HG03108 (cell line): ENCODE measurements at regions not wholly inside any gene's neighbourhood (a gene's known extent, or its start where the extent isn't known, plus 50 kb on each side); places are given as distances from the start of the nearest gene placed in this dataset.

ENCODE experiments used
- ATAC-seq: cut with Tn5 transposase; IDR thresholded peaks from one replicate; pipeline ENCODE4 v1.9.1; 2021; ENCODE audit warnings: moderate library complexity; ENCODE audit not compliant: unreplicated experiment

DNA sequence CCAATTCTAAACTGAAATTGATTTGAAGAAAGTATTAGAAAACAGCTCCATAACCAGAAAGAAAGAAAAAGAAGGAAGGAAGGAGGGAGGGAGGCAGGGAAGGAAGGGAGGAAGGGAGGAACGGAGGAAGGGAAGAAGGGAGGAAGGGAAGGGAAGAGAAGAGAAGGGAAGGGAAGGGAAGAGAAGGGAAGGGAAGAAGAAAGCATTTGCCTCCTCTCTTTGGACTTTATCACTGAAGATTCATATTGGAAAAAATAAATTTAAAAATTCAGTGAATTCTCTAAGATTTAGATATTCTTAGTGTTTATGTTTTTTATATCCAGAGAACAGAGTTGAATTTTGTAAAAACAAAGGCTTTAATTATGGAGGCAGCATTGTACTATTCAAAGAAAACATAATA lies 68.5 kb upstream of the NXT1 start:
- ATAC-seq: no peak

DNA sequence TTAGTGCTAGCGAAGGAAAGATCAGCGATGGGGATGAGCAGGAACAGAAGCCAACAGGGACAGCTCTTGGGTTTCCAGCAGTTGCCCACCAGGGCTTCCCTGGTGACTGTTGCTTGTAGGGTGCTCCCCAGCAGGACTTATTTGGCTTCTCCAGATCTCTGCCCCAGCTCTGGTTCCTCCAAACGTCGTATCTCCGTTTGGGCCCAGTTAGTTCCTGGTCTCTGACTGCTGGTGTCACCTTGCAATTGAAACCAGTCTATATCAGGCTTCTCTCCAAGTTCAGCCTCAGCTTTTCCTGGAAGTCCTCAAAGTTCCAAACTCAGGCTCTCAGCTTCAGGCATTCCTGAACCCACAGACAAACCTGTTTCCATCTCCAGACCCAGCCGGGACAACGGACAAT lies 70.8 kb upstream of the NXT1 start:
- no peak for ATAC-seq

DNA sequence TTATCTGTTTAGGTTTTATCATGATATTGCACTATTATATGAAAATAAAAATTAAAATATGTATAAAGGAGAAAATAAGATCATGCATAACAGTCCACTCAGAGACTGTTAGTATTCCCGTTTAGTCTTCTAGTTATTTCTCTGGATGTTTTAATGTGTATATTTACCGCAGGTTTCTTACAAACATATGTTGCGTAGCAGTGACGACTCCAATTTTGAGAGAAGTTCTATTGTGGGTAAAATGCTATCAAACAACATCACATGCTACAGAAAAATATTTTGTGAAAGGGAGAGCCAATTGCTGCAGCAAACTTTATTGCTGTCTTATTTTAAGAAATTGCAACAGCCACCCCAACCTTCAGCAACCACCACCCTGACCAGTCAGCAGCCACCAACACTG lies 72.4 kb upstream of the NXT1 start:
- ATAC-seq: no peak

DNA sequence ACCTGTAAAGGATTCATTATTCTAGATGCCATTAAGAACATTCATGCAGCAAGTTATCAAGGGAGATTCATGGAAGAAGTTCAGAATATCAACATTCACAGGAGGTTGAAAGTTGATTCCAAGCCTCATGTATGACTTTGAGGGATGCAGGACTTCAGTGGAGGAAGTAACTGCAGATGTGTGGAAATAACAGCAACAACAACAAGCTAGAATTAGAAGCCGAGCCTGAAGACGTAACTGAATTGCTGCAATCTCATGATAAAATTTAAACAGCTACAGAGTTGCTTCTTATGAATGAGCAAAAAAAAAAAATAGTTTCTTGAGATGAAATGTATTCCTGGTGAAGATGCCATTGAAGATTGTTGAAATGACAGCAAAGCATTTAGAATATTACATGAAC lies 73.3 kb upstream of the NXT1 start:
- ATAC-seq: no peak

DNA sequence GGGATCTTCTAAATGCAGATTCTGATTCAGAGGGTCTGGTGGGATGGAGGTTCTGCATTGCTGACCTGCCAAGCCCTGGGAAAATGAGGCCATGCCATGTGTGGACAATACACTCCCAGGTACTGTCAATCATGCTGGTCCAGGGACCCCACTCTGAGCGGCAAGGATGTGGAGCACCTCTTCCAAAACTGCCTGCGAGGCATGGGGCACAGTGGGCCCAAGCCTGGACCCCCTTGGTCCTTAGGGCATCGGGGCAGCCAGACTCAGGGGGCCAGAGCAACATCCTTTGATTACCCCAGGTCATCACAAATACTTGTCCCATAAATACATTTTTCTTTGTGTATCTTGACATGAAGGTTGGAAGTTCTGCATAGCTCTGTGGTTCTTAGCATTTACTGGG lies 76.8 kb upstream of the NXT1 start:
- no peak for ATAC-seq

DNA sequence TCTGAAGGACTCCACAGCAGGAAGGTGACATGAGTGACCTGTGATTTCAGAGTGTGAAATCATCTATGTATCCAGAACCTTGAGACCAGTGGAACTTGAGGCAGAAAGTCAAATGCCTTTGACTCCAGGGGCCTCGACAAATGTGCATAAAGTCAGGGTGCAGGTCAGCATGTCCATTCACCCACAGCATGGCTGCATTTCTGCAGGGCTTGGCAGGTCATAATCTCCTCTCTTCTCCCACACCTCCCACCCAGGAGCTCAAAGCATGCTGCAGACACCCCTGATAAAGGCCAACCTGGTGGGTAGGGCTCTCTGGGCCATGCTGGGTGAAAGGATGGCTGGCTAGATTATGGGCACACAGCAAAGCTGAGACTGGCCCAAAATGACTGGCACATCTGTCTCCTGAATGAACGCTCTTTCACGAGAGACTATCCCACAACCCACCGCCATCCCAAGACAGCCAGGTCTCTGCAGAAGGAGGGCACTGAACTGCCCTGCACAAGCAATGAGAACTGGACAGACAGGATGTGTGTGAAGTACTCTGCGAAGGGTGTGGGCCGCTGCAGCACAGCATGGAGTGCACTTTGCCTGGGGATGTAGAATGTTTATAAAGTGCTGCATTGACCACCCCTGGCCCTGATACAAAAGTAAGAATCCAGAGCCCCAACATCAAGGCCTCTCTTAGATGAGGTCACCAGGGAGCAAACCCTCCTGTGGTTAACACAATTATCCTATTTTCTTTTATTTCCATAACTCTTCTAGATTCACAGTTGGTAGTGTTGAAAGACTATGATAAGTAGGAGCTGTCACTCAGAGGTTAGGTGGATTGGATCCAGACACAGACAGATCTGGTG lies 78.2 kb upstream of the NXT1 start:
- no peak for ATAC-seq

DNA sequence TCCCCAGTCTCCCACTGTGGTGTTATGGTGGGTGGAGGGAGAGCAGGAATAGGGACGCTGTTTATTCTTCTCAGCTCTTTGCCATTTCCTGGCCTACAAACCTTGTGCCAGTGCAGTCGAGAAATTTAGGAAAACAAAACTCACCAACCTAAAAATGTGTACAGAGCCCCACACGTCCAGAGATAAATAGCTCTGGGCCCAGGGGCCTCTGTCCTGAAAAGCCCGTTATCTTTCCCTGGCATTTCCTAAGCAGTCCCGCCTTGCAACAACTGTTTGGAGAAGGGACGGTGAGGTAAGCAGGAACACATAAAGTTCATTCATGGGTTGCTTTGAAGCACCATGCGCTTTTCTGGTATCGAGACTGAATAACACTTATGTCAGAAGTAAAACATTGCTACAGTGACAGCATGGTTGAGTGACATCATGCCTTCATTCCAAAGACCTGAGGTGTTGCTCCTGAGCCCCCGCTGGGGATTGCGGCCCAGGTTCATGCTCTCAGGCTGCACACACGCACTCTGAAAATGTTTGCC lies 80.1 kb upstream of the NXT1 start:
- no peak for ATAC-seq

DNA sequence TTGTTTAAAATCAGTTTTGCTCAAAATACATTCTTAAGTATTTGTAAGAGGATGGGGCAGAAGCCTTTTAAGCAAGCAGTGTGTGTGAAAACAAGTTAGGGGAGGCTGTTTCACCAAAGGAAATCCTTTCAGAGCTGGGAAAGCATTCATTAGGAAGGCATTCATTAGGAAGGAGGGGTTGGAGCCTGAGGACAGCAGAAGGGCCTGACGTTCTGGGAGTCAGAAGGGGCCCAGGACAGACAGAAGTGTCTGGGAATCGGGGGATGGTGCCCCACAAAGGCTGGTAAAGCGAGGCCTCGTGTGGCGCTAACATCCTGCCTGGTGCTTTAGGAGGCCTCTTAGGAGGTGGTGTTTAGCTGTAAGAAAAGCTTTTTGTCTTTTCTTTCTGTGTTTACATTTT lies 80.6 kb upstream of the NXT1 start:
- ATAC-seq: no peak

DNA sequence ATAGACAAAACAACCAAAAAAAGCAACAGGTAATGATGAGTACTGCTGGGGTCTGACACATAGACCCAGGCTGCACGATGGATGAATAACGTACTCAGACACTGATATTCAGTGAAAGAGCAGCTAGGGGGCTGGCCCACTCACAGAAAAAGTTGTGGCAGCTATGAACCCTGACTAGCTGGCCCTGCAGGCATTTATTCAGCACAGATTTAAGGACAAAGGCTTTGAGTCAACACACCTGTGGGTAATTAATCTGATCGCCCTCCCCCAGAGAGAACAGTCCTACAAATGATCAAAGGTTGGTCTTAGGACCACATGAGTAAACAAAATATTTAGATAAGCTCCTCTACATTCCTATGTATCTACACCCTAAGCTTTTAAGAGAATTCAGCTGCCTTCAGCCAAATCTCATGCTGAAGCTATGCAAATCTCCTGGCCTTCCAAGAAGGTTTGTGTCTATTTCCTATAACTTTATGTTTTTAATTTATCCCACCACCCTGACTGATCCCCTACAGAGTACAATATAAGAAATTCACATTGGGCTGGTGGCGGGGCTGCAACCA lies 81.7 kb upstream of the NXT1 start:
- no peak for ATAC-seq

DNA sequence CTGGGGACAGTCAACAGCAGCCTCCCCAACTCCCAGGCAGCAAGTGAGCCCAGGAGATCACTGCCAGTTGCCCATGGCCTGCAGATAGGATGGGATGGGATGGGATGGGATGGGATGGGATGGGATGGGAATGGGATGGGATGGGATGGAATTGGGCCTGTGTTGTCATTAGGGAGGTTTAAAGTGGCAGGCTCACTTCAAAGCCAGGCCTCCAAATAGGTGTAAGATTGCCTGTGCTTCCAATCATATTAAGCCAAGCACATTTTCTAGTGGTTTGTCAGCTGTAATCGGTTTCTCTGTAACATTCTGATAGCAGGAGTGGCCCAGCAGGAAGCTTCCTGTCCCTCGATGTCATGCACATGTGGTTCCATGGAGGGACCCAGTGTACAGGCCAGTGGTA lies 82.7 kb upstream of the NXT1 start:
- no peak for ATAC-seq

DNA sequence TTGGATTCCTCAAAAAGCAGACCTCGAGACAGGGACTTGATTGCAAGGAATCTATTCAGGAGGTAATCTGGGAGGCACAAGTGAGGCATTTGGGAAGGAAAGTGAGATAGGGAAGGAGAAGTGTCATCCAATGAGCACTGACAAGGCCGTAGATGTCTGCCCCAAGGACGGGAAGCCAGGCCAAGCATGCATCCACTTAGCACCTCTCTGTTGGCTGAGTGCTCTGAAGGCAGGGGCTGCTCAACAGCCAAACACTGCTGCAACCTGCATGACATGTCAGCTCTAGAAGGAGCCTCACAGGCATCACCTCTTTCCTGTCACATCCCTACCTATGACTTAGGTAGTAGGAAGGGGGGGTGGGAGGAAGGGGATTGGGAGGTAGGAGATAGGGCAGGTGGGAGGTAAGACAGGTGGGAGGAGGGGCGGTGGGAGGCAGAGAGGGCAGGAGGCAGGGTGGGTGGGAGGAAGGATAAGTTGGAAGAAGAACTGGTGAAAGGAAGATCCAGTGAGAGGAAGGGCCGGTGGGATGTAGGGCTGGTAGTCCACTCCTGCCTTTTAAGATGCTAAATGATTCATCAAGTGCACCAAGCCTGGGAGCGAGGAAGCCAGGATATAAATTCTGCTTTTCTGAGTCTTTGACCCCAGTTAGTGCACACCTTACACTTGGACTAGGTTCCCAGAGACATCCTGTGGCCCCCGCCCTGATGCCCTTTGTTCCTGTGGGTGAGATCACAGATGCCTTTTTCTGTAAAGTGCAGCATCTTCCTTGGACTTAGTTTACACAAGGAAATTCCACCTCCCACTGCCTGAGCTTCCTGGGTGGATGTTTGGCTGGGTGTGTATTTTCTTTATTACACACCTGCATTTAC lies 83.8 kb upstream of the NXT1 start:
- ATAC-seq: no peak

DNA sequence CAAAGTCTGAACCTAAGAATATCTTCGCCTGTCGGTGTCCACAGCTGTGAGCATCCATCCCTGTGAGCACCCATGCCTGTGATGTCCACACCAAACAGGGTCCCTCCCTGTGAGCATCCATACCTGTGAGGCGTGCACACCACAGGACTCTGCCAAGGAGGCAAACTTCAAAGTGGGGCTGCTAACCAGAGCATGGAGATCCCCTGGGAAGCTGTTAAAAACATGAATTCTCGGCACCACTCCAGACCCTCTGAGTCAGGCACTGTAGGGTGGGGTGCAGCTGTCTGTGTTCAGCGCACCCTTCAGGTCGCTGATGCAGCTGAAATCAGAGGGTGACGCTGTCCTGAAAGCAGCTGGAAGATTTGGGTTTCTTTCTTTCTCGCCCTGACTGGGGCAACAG lies 85.4 kb upstream of the NXT1 start:
- ATAC-seq: no peak

DNA sequence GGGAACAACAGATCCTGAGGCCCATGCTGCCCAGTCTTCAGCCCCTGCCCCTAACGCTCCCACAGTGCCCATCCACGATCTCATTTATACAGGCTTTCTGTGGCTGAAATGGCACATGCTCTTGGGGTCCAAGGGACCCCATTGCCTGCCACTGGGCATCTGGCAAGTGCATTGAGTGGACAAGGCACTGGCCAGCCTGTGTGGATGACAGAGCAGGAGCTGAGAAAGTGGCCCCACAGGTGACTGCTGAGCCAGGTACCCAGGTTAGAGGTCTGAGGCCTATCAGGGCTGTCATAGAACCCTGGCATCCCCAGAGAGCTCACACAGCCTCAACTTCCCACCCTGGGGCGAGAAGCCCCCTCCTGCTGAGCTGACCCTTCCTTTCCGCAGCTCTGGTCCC lies 86.0 kb upstream of the NXT1 start:
- ATAC-seq: no peak

DNA sequence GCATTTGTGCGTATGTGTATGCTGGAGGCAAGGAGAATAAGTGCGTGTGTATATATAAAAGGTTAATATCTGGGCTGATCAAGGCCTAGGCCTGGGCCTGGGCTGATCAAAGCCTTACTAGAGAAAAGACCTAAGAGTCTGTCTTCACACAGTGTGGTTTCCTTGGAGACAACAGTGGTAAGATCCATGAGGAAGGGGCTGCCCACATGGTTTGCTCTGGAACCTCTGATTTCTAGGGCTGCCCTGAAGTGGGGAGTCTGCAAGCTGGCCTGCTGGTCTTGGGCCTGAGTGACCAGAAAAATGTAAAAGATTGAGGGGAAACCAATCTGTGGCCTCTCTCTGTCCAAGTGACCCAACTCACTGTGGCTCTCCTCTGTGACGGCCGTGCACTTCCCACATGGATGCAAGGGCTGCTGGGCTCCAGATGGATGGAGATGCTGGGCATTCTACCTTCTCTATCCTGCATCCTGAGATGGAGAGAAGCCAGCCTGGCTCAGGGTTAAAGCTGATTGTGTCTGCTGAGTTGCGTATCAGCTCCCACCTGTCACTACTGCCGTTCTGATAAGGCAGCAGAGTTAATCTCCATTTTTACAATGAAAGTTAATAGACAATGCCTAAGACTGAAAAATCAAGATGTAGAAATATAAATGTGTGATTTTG lies 90.3 kb upstream of the NXT1 start:
- ATAC-seq: no peak

DNA sequence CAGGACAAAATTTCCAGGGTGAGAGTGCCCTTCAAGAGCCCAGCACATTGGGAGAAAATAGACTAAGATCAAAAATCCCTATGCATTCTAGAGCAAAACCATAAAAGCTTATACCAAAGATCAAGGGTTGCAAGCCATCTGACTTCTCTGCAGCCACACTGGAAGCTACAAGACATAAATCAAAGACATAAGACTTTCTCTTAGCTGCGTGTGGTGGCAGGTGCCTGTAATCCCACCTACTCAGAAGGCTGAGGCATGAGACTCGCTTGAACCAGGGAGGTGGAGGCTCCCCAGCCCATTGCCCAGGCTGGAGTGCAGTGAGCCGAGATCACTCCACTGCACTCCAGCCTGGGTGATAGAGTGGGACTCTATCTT lies 91.9 kb upstream of the NXT1 start:
- no peak for ATAC-seq

DNA sequence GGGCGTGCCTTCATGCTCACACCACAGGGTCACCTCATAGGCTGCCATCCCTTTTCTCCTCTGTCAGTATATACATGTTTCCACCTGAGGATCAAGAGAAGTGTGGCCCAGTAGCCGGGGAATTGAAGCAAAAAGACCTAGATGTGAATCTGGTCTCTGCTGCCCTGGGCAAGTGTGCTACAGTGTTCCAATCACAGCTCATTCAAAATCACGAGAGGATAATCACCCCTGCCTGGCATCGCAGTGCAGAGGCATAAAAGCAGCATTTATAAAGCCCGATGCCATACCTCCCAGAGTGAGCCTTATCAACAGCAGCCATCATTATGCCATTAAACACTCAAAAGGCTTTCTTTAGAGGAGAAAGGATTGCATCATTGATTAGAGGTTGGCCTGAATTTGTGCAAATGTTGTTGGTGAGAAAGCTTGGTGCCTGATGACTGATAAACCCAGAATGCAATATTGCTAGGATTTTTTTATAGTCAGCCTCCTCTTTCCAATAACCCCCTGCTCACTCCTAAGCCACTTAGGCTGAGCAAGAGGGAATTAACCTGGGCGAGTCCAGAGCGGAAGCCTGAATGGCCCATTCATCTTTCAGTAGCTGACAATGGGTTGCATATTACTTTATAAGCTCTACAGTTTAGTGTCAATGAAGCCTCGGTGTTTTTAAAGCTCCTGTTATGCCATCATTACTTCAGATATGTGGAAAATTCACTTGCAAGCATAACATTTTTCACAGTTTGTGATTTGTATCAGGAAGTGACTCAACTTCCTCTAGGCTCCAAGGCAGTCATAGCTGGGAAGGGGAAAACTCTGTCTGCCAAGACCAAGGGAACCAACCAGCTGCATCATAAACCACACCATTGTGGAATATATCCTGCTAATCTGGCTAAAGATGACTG lies 92.5 kb upstream of the NXT1 start:
- no peak for ATAC-seq

DNA sequence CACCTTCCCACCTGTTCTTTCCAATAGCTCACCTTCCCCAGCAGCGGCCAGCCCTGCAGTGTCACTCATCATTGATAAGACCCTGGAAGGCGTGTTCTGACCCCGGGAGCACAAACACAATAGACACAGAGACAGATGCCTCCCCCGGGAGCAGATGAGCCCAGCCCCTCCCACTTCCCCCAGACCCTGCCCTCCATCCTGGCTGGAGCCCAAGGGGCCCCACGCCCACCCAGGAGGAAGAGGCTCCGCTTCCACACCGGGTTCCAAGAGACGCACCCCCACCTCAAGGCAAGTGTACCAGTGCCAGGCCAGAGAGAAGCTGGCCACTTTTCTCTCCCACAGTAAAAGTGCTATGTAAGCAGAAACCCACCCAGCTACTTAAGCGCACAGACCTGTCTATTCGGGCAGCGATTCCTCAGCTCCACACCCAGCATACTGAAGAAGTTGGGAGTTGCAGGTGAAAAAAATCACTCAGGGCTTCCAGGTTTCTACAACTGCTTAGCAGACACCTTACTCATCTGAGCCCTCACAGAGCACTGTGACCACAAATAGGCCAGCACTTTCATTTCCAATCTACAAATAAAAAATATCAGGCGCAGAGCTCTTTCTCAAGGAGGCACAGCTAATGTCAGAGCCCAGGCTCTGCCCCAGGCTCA lies 93.4 kb upstream of the NXT1 start:
- ATAC-seq: no peak

DNA sequence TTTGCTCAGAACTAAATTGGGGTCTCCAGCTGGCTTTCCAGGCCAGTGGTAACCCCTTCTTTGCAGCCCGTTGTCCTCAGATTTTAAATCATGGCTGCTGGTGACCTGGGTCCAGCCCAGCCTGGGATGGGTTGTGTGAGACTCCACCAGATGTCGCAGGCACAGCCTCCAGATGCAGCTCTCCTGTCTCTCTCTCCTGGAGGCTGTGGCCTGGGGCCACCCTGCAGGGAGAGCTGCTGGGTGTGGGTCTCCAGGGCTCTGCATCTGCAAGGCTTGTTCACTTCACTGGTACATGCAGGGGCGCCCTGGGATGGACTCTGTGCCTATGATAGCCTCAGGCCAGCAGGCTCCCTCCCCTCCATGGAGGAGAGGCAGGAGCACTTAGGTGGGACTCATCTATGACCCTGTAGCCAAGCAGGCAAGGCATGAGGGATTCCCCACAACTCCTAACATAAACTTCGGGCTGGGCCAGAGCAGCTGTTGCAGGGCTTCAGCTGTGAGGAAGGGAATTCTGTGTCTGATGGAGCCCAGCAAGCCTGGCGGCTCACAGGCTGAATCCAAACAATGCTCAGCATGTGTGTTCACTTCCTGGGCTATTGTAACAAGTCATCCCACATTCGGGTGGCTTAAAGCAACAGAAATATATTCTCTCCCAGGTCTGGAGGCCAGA lies 94.7 kb upstream of the NXT1 start:
- ATAC-seq: no peak

DNA sequence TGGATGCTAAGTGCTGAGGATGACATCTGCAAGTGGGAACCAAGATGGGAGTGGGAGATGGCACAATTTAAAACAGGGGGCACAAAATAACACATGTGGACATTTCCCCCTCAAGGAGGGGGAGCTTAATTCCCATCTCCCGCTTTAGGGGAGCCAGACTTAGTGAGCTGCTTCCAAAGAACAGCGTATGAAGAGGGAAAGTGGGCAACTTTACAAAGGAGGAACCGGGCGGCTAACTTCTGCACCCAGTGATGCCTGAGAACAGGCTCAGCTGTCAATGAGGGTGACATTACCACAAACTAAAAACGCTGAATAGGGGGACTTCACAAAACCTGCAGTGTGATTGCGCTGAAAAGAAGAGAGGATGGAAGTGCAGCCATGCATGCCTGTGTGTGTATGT lies 95.5 kb upstream of the NXT1 start:
- no peak for ATAC-seq
